Myocyte (in vitro differentiated cells): ENCODE measurements at regions not wholly inside any gene's neighbourhood (a gene's known extent, or its start where the extent isn't known, plus 50 kb on each side); places are given as distances from the start of the nearest gene placed in this dataset.

Experiments used
- DNase-seq: peaks from one replicate; pipeline ENCODE4 v3.0.0-alpha.2; 2012; ENCODE audit warnings: low read depth

DNA sequence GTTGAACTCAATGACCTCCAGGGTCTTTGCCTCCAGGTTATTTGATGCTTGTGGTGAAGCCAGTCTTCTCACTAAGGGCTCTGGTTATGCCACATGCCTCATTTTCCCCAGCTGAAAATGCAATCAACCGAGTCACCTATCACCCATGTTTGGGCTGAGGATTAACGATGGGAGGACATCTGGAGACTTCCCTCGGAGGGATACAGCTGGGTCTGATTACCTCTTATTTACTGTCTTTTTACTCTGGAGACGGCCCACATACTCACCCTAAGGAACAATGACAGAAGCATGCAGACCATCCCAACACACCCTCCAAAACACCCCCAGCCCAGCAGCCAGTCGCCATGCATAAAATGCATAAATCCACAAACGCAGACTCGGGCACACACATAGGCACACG lies 187.4 kb downstream of the OPA1 start:
- DNase-seq, result no peak

- DNase-seq, result peak; percentile 80
These were observed 187.9 kb downstream of the OPA1 start for GRCh38 chr3:193780810-193781478.

- no peak for DNase-seq
These were observed 189.3 kb downstream of the OPA1 start for GRCh38 chr3:193782276-193782647.

DNA sequence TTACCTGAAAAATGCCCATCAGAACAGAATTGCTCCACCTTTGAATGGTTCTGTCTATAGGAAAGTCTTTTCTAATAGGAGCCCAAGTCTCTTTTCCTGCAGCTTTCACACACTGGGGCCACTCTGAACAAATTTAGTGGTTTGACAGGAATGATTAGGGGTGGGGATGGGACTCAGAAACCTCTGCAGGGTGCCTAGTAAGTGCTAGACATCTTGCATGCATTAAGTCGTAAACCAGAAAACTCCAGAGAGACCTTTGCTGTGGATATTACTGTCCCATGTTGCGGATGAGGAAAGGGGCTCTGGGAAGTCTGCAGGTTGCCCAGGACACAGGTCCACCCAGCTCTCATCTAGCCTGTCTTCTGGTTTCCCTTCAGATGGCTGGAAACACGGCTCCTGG lies 189.7 kb downstream of the OPA1 start:
- DNase-seq, result no peak

DNA sequence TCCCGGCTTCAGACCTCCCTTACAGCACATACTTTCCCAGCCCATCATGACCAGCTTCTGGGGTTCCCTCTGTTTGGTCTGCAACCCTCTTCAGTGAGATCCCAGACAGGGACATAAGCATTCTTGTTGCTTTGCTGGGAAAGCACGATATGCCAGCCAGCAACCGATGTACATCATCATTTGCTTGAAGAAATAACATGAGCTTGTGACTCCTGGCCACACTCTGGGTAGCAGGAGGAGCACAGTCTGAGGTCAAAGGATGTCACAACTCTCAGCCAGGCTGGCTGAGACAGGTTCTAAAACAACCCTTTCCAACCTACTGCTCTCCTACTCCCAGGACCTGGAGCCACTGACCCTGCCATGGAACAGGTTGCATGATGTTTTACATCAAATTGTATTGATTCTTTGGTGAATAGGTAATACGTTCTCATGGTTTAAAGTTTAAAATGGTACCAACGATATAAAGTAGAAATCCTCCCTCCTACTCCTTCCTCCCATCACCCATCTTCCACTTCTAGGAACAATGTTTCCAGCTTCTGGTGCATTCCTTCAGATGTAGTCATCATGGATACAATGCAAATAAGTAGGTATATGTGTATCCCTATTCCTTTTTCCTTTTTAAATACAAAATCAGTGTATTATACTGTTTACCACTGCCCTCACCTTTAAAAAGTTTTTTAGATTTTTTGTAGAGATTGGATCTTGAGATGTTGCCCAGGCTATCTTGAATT lies 190.3 kb downstream of the OPA1 start:
- no peak for DNase-seq

- DNase-seq, result no peak
These were observed 191.8 kb downstream of the OPA1 start for GRCh38 chr3:193784822-193785221.

GRCh38 chr3:193787496-193787870 lies 194.5 kb downstream of the OPA1 start:
- DNase-seq, result no peak

DNA sequence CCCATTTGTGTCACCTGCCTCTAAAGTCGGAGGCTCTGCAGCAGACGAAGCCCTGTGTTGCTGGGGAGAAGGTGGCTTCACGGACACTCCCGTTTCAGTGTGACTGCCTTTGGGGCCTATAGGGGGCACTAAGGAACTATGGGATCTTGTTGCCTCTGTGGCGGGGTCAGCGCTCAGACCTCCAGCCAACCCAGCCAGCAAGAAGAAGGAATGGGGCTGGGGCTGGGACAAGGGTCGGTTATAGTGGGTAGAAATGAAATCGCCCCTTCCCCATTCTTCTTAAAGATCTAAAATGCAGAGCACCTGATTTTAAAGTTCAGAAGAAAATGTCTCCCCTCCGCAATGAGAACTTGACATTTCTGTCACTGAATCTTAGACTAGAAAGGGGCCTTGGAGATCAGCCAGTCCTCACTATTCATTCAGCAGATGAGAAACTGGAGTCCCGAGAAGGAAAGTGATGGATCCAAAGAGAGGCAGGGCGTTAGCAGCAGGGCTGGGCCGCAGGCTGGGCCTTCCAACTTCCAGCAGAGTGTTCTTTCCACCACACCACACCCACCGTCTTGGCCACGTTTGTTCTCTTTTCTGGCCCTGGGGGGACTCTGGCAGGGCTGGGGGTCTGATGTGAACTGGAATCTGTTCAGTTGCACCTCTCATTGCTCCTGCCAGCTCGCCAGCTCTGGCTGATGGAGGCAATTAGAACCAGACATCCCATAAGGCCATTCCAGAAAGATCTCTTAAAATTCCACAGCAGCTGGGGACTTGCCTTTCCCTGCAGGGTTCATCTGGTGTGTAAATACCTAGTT lies 195.4 kb downstream of the OPA1 start:
- peak; percentile 57 for DNase-seq

GRCh38 chr3:193789455-193789854 lies 196.4 kb downstream of the OPA1 start:
- DNase-seq, result no peak

DNA sequence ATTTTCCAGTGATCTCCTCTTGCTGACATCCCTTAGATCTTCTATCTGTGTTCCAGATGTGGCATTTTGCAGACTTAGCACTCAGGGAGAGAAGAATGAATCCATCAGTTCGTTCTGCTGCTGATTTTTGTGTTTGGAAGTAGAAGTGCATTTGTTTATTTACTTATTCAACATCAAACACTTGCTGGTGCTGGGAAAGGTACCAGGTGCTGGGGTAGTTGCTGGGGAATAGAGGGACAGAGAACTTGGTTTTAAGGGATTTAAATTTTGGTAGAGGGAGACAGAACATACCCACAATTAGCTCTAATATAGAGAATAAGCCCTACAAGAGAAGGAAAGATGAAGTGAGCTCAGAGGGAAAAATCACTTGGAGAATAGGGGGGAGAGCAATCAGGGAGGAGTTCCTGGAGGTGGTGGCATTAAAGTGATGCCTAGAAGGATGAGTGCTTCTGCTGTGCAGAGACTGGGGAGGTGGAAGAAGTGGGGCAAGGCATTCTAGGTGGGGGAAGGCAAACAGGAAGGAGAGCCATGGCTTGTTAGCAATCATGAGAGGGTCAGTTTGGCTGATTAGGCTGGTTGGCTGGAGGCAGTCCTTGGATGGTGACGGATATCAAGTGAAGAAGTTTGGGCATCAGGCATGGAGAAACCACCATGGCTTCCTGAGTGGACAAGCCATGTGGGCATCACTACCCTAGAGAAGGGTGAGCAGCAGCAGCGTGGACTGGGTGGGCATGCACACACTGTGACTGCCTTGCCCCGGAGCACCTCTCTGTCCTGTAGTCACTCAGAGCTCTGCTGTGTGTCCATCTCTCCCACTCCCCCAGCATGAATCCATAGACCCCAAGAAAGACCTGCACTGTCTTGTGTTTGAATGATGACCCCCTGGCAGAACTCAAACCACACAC lies 197.3 kb downstream of the OPA1 start:
- no peak for DNase-seq

DNA sequence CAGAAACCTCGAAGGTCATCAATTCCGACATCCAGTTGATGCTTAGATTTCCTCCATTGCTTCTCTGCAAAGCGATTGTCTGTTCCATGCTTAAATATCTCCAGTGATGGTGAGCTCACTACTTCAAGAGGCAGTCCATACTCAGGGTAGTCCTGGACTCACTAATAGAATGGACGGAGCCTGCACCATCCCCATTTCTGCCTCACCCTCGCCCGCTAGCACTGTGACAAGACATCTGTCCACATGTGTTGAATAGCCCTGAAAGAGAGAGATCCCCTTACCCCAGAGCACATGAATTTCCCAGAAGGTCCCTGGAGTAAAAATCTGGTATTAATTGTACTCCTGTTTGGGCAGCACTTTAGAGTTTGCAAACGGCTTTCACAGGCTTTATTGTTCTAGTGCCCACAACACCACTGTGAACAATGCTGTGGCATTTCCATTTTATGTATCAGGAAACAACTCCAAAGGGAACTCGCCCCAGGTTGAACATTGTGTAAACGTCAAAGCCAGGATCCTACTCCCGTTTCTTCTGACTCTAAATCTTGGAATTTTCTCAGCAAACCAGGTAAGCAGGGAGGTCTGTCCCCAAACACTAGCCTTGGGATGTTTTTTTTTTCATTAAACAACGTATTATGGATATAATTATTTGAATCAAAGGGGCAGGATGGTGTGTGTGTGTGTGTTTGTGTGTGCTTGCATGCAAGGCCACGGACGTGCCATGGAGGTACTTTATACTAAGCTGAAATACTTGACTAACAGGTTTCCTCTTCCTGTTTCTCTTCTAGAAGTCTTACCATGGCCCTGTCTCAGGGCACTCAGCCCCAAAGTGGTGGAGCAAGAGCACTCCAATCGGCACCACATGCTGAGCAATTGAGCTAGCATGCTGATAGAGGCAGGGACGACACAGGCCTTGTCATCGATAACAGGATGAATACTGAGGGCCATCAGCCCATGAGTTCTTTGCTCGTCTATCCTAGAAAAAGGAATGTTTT lies 198.3 kb downstream of the OPA1 start:
- DNase-seq, result no peak

- no peak for DNase-seq
These were observed 200.1 kb downstream of the OPA1 start for GRCh38 chr3:193793123-193793522.

GRCh38 chr3:193794002-193794881 lies 201.2 kb downstream of the OPA1 start:
- no peak for DNase-seq

GRCh38 chr3:193795062-193795690 lies 202.2 kb downstream of the OPA1 start:
- DNase-seq, result no peak

GRCh38 chr3:193796089-193796488 lies 203.1 kb downstream of the OPA1 start:
- no peak for DNase-seq

DNA sequence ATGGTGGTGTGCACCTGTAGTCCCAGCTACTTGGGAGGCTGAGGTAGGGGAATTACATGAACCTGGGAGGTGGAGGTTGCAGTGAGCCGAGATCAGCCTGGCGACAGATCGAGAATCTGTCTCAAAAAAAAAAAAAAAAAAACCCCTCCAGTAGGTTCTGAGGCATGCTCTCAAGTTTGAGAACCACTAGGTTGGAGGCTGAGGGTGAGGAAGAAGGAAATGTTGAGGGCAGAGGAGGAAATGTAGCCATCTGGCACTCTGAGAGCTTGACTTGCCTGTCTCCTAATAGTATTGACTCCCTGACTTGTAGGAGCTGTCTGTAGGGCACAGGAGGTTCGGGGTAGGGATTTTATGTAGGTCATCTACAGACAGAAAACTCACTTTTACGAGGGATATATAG lies 204.6 kb downstream of the OPA1 start:
- DNase-seq, result no peak

DNA sequence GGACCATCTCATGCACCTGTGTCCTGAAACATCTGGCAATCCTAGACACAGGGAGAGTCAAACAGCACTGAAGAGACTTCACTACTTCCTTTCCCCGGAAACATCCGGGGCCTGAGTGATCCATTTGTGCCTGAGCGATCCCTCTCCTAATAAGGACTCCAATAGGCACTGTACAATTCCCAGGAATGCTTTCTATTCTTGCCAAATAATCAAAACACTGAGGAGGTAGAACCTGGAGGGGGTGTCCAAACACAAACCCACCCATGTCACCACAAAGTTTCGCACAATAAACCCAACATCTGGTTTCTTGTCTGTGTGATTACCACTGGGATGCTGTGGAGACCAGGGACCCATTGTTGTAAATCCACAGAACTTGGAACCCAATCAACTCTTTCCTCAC lies 205.0 kb downstream of the OPA1 start:
- DNase-seq, result no peak
